ENCODE measurements at regions not wholly inside any gene's neighbourhood (a gene's known extent, or its start where the extent isn't known, plus 50 kb on each side); places are given as distances from the start of the nearest gene placed in this dataset.
"Not testable (repeated sequence)": the region's sequence is repeated elsewhere in the genome, so short reads cannot be mapped to it uniquely, and the experiment has no call there.

DNA sequence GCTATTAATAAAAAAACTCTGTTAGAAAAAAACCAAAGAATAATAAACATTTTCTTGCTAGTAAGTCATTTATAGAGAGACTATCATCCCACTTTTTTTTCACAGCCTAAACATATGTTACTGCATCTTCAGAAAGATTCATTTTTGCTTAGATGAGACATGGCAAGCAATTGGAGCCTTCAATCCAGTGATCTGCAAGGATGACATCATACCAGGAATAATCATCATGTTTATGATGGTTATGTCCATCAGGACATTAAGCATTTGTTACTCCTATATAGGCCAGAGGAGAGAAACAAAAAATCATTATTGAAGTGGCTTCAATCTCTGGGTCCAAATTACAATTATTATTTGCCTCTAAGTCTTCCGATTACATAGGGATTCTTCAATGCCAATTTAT lies 626.3 kb upstream of the CCNG1 start:
- DNase-seq: no peak

DNA sequence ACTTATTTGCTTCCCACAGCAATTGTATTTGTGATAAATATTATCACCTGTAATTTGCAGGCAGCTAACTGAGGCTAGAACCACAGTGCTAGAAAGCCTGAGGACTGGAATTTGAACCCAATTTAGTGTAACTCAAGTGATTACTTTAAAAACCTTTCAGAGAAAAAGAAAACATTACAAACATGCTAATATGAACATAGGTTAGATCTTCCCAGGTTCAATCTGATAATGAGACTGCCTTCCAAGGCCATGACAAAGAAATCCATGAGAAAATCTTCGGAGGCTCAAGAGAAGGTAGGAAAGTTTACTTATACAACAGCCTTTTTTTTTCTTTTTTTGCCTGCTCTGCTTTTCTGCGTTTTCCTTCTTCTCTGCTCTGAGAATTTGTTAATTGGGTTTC lies 620.6 kb upstream of the CCNG1 start:
- no peak for DNase-seq

DNA sequence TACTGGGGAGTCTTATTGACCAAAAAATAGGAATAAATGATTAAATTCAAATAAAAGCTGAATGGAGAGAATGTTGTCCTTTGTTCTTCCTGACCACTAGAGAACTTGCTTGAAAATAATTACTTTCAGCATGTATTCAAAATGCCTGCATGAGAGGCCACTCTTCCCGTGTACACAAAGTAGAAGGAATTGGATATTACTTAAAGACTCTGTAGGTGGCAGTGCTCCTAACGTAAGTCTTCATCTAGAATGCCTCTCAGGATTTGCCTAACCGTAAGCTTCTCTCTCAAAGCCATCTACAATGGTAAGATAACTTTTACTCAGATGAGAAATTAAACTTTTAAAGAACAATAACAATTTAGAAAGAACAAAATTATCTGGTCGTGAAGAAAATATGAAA lies 620.0 kb upstream of the CCNG1 start:
- no peak for DNase-seq

DNA sequence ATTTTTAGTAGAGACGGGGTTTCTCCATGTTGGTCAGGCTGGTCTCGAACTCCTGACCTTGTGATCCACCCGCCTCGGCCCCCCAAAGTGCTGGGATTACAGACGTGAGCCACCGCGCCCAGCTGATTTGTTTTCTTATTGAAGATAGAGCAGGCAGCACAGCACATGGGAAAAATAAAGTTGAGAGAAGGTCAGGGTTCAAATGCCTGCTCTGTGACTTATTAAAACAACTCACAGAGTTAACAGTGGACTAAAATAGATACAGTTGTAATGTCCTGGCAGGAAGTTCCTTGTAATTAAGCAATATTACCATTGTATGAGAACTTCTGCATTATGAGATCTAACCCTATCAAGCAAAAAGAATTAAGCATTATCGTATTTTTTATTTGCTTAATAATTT lies 615.7 kb upstream of the CCNG1 start:
- DNase-seq: not testable (repeated sequence)

DNA sequence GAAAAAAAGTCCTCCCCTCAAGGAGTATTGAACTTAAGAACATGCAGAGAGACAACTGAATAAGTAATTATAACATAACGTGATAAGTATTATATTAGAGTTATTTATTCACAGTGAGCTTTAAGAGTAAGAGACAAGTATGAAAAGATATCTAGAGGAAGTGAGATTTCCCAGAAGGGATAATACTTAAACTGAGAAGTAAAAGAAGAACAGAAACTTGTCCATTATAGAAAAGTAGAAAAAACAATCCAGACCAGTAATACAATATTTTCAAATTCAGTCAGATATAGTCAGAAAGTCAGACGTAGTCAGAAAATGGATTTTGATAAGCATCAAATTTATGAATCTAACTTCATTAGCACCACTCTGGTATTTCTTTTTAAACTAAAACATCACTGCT lies 613.0 kb upstream of the CCNG1 start:
- DNase-seq: no peak

DNA sequence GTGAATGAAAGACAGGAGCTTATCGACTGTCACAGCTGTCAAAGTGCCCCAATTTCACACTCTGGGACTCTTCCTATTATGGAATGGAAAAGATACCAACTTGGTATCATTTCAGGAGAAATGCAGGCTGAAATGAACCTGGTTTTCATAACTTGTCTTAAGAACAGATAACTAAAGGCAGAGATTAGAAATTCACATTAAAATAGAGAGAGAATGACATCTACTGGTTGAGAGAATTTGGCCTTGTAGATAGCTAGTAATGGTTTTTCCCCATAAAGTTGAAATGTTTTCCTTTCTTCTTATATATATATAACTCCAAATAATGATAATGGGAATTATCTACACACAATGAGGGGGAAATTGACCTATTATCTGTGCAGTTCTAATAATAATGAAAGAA lies 600.2 kb upstream of the CCNG1 start:
- DNase-seq: no peak

DNA sequence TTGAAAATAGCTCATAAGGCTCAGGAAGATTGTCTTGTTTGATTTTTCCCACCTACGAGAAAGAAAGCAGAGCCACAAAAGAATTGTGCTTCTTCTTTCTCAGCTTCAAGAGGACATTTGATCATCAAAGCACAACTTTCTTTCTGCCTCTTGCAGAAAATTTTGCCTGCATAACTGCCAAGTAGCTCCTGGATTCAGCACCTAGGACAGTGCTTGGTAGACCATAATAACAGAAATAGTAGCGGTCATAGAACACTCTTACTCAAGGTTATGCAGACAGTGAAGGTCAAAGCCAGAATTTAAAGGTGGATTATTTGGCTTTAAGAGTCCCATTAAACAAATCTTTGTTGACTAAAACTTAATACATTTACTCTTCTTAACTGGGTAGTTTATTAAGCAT lies 594.7 kb upstream of the CCNG1 start:
- DNase-seq: no peak

DNA sequence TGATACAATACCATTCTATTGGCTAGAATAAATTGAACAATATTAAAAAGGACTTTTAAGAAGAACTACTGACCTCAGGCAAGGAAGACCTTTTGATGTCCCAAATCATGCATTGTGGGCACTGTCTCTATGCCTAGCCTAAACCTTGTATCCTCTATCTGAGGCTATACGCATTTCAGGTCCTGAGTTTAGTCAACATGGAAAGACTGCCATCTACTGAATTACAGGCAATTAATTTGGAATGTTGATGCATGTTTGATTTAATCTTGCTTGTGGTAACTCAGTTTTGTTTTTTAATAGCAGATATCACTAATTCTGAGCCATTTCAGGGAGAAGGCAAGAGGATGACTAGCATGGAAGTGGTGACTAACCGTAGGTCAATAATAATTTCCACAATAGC lies 585.3 kb upstream of the CCNG1 start:
- DNase-seq: no peak

DNA sequence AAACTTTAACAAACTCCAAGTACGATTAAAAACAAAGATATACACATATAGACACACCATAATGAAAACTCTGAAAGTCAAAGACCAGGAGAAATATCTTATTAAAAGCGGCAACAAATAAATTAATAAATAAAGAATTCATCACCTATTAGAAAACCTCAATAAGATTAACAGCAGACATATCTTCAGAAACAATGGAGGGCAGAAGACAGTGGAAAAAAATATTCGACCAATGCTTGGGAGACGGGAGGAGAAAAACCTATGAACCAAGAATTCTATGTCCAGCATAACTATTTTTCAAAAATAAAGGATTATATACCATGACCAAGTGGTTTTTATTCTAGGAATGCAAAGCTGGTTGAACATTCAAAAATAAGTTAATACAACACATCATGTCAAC lies 578.6 kb upstream of the CCNG1 start:
- DNase-seq: no peak

DNA sequence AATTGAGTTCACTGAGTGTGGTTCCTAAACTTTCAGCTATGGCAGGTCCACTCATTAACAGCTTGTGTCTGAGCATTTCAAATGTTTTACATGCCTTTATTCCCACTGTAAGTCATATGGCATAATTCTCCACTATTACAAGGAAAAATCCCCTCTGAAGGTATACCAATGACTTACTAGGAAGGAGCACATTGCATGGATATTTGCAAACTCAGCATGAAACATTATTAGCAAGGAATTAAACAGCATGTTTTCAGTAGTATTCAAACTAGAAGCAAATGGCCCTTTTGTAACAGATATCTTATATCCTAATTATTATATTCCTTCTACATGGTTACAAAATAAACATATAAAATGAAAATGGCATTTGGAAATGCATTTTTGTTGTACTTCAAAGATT lies 566.4 kb upstream of the CCNG1 start:
- no peak for DNase-seq

DNA sequence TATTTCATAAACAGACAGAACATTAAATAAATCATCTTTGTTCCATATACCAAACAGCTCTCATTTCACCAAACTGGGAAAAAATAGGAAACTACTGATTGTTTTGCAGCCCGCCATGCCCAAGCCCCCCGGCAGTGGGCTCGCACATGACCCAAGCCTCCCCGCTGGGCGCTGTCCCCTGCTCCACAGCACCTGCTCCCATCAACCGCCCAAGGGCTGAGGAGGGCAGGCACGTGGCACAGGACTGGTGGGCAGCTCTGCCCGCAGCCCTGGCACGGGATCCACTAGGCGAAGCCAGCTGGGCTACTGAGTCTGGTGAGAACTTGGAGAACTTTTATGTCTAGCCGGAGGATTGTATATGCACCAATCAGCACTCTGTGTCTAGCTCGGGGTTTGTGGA lies 554.8 kb upstream of the CCNG1 start:
- no peak for DNase-seq

DNA sequence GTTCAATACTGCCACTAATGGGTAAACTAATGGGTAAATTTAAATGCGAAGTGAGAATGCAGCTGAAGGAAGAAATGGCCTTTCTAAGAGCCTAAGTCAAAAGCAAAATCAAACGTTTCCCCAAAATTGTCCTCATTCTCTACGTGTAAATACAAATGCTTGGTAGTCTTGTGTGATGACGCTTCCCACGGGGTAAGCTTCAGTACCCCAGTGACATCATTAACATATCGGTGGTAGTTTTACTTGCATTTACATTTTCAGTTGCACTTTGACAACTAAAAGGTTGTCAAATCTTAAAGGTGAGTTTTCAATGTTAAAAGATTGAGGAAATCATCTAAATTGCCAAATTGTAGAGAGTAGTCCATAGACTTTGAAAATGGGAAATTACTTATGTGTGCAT lies 550.7 kb upstream of the CCNG1 start:
- no peak for DNase-seq

DNA sequence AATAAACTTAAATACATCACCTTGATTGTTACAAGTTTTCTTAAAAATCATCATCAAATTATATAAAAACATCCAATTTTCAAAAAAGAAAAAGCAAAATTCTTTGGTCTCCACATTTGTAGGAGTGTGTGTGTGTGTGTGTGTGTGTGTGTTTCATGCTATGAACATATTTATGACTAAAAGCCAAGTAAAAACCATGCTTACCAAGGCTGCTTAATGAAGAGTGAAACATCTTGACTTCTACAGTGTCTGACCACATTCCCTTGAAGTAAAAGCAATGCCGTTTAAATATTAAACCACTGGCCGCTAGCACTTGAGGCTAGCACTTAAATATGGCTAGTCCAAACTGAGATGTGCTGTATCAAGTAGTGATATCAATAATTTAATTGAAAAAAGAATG lies 549.1 kb upstream of the CCNG1 start:
- no peak for DNase-seq

DNA sequence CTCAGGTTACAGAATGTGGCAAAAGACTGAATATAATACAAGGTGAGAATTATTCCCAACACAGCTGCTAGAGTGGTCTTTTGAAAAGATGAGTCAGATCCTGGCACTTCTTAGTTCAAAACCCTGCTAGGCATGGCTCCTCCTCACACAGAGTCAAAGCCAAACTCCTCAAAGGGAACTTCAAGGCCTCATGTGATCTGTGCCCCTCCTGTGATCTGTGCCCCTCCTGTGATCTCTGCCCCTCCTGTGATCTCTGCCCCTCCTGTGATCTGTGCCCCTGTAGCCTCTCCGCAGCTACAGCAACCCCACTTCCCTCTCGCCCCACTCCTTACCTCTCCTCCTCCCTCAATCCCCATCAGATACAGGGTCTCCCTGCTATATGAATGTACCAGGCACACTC lies 525.5 kb upstream of the CCNG1 start:
- no peak for DNase-seq

DNA sequence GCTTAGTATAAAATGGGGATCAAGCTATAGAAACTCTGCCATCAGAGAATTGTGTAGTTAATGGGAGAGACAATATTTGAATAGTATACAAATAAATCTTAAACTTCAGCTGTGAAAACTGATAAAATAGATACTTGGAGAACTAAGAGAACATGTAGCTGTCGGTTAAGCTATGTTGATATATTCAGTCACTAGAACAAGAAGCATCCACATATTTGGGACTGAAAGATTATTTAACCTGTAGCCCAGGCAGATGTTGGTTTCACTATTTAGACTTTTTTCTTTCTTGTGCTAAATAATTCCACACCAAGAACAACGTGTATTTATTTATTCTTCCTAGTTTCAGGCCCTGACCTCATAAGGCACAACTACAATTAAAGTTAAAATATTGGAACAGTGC lies 521.0 kb upstream of the CCNG1 start:
- no peak for DNase-seq

DNA sequence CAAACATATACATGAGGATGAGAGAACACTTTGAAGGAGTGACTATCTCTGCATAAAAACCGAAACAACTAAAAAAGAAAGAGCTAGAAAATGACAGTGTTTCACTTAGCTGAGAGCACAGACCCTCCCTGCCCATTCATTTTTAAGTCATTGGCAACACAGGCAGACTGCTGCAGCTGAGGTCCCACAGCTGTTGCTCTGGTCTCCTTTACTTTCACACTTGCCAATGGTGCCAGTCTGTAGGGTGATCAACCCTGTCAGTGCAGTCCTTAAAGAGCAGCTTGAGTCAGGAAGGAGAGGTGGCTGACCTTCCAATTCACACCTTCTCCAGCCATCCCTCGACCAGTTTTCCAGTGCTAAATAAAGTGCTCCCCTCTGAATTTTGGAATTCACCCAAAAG lies 508.3 kb upstream of the CCNG1 start:
- DNase-seq: no peak

DNA sequence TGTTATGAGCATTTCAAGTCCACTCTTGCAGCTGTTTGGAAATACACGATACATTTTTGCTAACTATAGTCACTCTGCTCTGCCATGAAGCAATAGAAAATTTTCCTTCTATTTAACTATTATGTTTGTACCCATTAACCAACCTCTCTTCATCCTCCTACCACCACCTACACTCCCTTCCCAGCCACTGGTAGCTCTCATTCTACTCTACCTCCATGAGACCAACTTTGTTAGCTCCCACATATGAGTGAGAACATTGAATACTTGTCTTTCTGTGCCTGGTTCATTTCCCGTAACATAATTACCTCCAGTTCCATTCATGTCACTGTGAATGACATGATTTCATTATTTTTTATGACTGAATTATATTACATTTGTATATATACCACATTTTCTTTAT lies 505.9 kb upstream of the CCNG1 start:
- DNase-seq: no peak

DNA sequence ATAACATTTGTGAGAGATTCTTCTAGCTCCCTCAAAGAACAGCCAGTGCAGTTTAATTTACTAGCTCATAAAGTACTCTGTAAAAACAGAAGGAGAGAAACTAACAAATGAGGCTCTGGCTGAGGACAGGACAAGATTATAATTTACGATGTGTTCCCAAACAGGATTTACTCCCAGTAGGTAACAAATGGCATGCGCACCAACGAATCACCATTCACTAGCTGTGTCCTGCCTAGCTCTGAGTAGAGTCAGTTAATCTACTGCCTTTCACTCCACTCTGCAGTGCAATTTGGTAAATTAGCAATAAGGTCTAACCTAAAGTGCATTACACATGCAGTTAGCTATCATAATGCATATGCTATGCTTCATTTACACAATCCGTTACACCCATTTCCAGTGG lies 497.4 kb upstream of the CCNG1 start:
- DNase-seq: no peak

DNA sequence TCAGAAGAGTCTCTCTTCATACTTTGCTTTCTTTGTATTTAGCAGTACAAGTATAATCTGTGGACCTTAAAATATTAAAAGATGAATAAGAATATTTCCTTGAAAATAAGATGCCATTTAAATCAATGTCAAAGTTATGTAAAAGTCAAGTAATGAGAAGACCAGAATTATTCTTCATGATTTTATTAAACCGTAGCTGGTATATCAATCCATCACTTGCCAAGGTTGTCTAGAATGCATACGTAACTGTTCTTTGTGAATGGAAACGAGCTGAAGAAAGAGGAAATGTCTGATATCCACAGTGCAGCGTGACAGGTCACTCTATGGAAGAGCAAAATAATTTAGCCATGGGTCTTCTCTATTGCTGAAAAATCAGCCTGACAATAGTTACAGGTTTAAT lies 488.7 kb upstream of the CCNG1 start:
- no peak for DNase-seq

DNA sequence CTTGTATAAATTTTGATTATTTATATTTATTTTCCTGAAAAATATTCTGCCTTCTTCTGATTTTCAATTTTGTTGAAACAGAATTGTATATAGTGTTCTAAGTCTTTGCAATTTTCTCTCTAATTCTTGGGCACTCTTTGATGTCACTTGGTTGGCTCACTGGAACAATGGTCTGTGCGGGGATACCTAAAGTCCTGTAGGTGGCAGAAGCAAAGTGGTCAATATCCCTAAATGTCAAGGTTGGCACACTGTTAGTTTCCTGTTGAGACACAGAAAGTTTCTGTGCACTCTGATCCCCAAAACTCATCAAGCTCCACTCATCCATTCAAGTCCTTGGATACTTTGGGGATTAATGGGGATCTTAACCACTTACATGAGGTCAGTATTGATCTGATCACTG lies 480.8 kb upstream of the CCNG1 start:
- DNase-seq: no peak

DNA sequence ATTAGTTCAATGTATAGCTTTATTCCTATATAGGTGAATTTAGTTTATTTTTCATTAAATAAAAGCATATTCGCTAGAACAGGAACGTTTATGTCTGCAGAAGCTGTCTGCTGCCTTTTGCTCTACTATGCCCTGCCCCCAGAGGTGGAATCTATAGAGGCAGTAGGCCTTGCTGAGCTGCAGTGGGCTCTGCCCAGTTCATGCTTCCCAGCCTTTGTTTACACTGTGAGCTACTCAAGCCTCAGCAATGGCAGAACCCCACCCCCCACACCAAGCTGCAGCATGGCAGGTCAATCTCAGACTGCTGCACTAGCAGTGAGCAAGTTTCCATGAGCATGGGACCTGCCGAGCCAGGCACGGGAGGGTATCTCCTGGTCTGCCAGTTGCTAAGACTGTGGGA lies 473.3 kb upstream of the CCNG1 start:
- DNase-seq: not testable (repeated sequence)

DNA sequence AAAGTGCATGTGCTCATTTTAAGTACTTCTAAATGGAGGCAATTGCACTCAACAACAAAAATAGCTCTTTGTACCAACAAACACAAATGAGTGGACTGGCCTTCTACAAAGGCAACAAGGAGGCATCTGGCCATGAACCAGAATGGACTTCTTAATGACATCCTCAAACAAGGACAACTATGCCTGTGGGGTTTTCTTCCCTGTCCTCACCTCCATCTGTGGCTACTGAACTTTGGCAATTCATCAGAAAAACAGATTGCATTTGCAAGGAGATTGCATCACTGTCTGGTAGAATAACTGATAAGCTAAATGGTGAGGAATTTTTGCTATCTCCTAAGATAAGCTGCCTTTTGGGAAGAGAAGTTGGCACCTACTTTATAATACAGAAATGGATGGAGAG lies 447.3 kb upstream of the CCNG1 start:
- DNase-seq: no peak

DNA sequence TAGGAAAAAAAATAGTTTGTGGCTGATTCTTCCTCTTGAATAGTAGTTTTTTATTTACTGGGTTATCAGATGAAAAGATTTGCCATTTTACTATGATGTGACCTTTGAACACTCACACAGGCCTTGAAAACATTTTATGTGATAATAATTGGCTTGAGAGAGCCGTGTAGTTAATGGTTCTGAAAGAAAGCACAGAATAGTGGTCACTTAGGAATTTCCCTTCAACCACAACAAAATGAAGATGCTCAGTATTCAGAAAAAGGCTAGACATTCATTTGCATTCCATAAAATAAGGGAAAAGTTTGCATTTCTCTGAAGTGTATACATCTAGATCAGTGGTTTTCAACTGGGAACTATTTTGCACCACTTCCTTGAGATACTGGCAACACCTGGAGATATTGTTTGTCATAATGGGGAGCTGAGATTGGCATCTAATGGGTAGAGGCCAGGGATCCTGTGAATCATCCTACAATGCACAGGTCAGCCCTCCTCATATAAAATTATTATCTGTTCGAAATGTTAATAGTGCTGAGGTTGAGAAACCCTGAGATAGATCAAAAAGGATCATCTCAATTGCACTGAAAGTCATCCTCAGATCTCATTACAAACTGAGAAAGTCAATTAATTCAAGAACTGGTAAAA lies 446.4 kb upstream of the CCNG1 start:
- no peak for DNase-seq

DNA sequence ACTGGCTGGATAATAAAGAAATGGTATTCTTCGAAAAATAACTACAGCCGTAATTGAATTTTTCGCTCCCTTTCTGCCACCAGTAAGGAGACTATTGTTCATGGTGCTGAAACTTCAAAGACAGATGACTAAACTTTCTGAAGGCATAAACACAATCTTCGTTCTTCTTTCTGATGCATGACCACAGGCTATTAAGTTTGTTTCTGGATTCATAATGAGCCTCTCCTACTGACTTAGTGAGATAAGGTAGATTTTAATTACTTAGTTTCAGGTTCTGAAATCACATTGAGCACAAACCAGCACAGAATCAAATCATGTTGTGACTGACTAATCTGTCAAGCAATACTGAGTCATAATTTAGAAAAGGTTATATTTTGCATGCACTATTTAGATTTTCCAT lies 441.8 kb upstream of the CCNG1 start:
- DNase-seq: no peak

DNA sequence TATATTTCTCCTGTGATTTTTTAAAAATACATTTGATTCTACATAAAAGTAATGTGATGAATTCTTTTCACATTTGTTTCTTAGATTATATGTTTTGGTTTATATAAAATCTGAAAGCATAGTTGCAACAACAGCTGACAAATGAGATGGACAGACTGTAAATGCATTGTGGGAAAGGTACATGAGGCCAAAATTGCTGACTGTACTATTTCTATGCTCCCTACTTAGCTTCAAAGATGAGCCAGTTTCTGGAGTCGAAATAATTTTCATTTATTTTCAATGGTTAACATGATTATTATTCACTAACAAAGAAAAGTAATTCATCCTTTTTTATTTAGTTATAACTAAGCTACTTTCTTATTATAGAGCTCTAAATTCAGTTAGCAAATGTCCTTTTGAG lies 441.3 kb upstream of the CCNG1 start:
- DNase-seq: no peak

DNA sequence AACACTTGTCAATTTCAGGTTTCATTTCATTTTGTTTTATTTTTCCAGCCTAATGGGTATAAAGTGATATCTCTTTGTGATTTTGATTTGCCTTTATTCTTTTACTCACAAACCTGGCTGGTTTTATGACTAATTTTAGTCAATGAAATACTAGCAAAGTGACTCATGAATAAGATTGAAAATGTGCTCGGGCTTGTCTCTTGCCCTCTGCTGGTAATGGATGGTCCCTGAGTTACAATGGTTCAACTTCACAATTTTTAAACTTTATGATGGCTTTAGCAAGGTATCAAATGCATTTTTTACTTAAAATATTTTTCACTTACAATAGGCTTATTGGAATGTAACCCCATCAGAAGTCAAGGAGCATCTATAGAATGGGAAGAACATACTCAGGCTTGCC lies 431.4 kb upstream of the CCNG1 start:
- no peak for DNase-seq

Measured in CD4-positive, alpha-beta T cell treated with Interleukin-1 beta for 1 hour (primary cell).